ENCODE measurements at regions not wholly inside any gene's neighbourhood (a gene's known extent, or its start where the extent isn't known, plus 50 kb on each side); places are given as distances from the start of the nearest gene placed in this dataset.

- H3K4me1 ChIP-seq (ENCODE audit: control insufficient read depth, extremely low read depth, insufficient read depth, low read length), result no peaks in the 10 kb centered on the region
- no peaks in the 10 kb centered on the region for H3K36me3 ChIP-seq (ENCODE audit: control insufficient read depth in 2 of 2, extremely low read depth in 1 of 2, insufficient read depth in 2 of 2, low read length in 2 of 2)
- no peak overlapping the region for H2AFZ ChIP-seq (ENCODE audit: control insufficient read depth, low read length)
- no peaks in the 10 kb centered on the region for H4K20me1 ChIP-seq (ENCODE audit: control insufficient read depth, extremely low read depth, insufficient read depth, low read length)
- no peak overlapping the region for H3K4me3 ChIP-seq (ENCODE audit: control insufficient read depth in 2 of 3, extremely low read depth in 1 of 3, insufficient read depth in 2 of 3, low read depth in 1 of 3, low read length in 3 of 3)
- peaks cover 3% of the 10 kb centered on the region for H3K27me3 ChIP-seq (ENCODE audit: control insufficient read depth, extremely low read depth, insufficient read depth, low read length)
- DNase-seq (ENCODE audit: low read depth, low spot score), result no peak
- no peaks in the 10 kb centered on the region for H3K79me2 ChIP-seq (ENCODE audit: control insufficient read depth, insufficient read depth, low read length)
- H3K27ac ChIP-seq (ENCODE audit: control insufficient read depth, insufficient read depth, low read length), result no peak overlapping the region
- dilution Hi-C loops (cut with MboI; ENCODE audit: extremely low pct_ligation_motif_present, low sequenced_read_pairs), result loop anchor here (25.0 kb wide), 1 partner anchor 300 kb away; no protein-coding TSS in a partner anchor
- H3K9me3 ChIP-seq (ENCODE audit: control insufficient read depth, low read depth, low read length), result no peaks in the 10 kb centered on the region
- no peak overlapping the region for H3K9ac ChIP-seq (ENCODE audit: control insufficient read depth, extremely low read depth, insufficient read depth, low read length)
- no peak for TF ChIP-seq EZH2 (IDR thresholded peaks at IDR 0.05; ENCODE audit: low read length)
- FAIRE-seq, result no peak
- no peak overlapping the region for H3K4me2 ChIP-seq (ENCODE audit: control insufficient read depth, extremely low read depth, insufficient read depth, low read depth, low read length)
- H3K9me1 ChIP-seq (ENCODE audit: control insufficient read depth, extremely low read depth, insufficient read depth, low read length), result no peaks in the 10 kb centered on the region
Observed at GRCh38 chr3:102537123-102537522, 102.3 kb downstream of the ZPLD1 start.

- Histone ChIP-seq H3K4me1 (ENCODE audit: control insufficient read depth, extremely low read depth, insufficient read depth, low read length) (no peaks in the 10 kb centered on the region), H3K4me3 (ENCODE audit: control insufficient read depth in 2 of 3, extremely low read depth in 1 of 3, insufficient read depth in 2 of 3, low read depth in 1 of 3, low read length in 3 of 3) (no peak overlapping the region), H3K36me3 (ENCODE audit: control insufficient read depth in 2 of 2, extremely low read depth in 1 of 2, insufficient read depth in 2 of 2, low read length in 2 of 2) (no peaks in the 10 kb centered on the region), H3K27ac (ENCODE audit: control insufficient read depth, insufficient read depth, low read length) (no peak overlapping the region), H3K9ac (ENCODE audit: control insufficient read depth, extremely low read depth, insufficient read depth, low read length) (no peak overlapping the region), H3K79me2 (ENCODE audit: control insufficient read depth, insufficient read depth, low read length) (no peaks in the 10 kb centered on the region), H2AFZ (ENCODE audit: control insufficient read depth, low read length) (no peak overlapping the region), H3K4me2 (ENCODE audit: control insufficient read depth, extremely low read depth, insufficient read depth, low read depth, low read length) (no peak overlapping the region), H3K9me1 (ENCODE audit: control insufficient read depth, extremely low read depth, insufficient read depth, low read length) (no peaks in the 10 kb centered on the region), H3K9me3 (ENCODE audit: control insufficient read depth, low read depth, low read length) (no peaks in the 10 kb centered on the region), H4K20me1 (ENCODE audit: control insufficient read depth, extremely low read depth, insufficient read depth, low read length) (no peaks in the 10 kb centered on the region), H3K27me3 (ENCODE audit: control insufficient read depth, extremely low read depth, insufficient read depth, low read length) (peaks cover 2% of the 10 kb centered on the region)
- FAIRE-seq (no peak), DNase-seq (ENCODE audit: low read depth, low spot score) (no peak)
- dilution Hi-C loops (cut with MboI; ENCODE audit: extremely low pct_ligation_motif_present, low sequenced_read_pairs), result loop anchor here (25.0 kb wide), 1 partner anchor 307 kb away; no protein-coding TSS in a partner anchor
- TF ChIP-seq CTCF (optimal IDR thresholded peaks at IDR 0.05 in 1 of 3, IDR thresholded peaks at IDR 0.05 in 1 of 3, conservative IDR thresholded peaks at IDR 0.05 in 1 of 3; ENCODE audit: extremely low read depth in 1 of 3, insufficient read depth in 2 of 3, low read length in 3 of 3), result no peak
- TF ChIP-seq EZH2 (IDR thresholded peaks at IDR 0.05; ENCODE audit: low read length), result no peak
Observed at GRCh38 chr3:102544741-102545140, 109.9 kb downstream of the ZPLD1 start.

GRCh38 chr3:102545276-102545675 is 110.5 kb downstream of the ZPLD1 start:
- no peaks in the 10 kb centered on the region for H3K4me1 ChIP-seq (ENCODE audit: control insufficient read depth, extremely low read depth, insufficient read depth, low read length)
- no peak for DNase-seq (ENCODE audit: low read depth, low spot score)
- dilution Hi-C loops (cut with MboI; ENCODE audit: extremely low pct_ligation_motif_present, low sequenced_read_pairs), result loop anchor here (25.0 kb wide), 1 partner anchor 308 kb away; no protein-coding TSS in a partner anchor
- no peaks in the 10 kb centered on the region for H3K9me3 ChIP-seq (ENCODE audit: control insufficient read depth, low read depth, low read length)
- no peaks in the 10 kb centered on the region for H3K36me3 ChIP-seq (ENCODE audit: control insufficient read depth in 2 of 2, extremely low read depth in 1 of 2, insufficient read depth in 2 of 2, low read length in 2 of 2)
- no peaks in the 10 kb centered on the region for H3K27me3 ChIP-seq (ENCODE audit: control insufficient read depth, extremely low read depth, insufficient read depth, low read length)
- no peaks in the 10 kb centered on the region for H4K20me1 ChIP-seq (ENCODE audit: control insufficient read depth, extremely low read depth, insufficient read depth, low read length)
- no peak overlapping the region for H3K27ac ChIP-seq (ENCODE audit: control insufficient read depth, insufficient read depth, low read length)
- no peak overlapping the region for H3K4me3 ChIP-seq (ENCODE audit: control insufficient read depth in 2 of 3, extremely low read depth in 1 of 3, insufficient read depth in 2 of 3, low read depth in 1 of 3, low read length in 3 of 3)
- TF ChIP-seq EZH2 (IDR thresholded peaks at IDR 0.05; ENCODE audit: low read length) (no peak), CTCF (optimal IDR thresholded peaks at IDR 0.05 in 1 of 3, IDR thresholded peaks at IDR 0.05 in 1 of 3, conservative IDR thresholded peaks at IDR 0.05 in 1 of 3; ENCODE audit: extremely low read depth in 1 of 3, insufficient read depth in 2 of 3, low read length in 3 of 3) (no peak)
- H2AFZ ChIP-seq (ENCODE audit: control insufficient read depth, low read length), result no peak overlapping the region
- H3K79me2 ChIP-seq (ENCODE audit: control insufficient read depth, insufficient read depth, low read length), result no peaks in the 10 kb centered on the region
- no peak overlapping the region for H3K4me2 ChIP-seq (ENCODE audit: control insufficient read depth, extremely low read depth, insufficient read depth, low read depth, low read length)
- no peaks in the 10 kb centered on the region for H3K9me1 ChIP-seq (ENCODE audit: control insufficient read depth, extremely low read depth, insufficient read depth, low read length)
- no peak overlapping the region for H3K9ac ChIP-seq (ENCODE audit: control insufficient read depth, extremely low read depth, insufficient read depth, low read length)
- no peak for FAIRE-seq
